DND-41 (cell line): ENCODE measurements at regions not wholly inside any gene's neighbourhood (a gene's known extent, or its start where the extent isn't known, plus 50 kb on each side); places are given as distances from the start of the nearest gene placed in this dataset.

ENCODE experiments used
- EZH2 ChIP-seq: IDR thresholded peaks from 3 replicates; pipeline ENCODE4 v1.6.1; 2012; ENCODE audit warnings: borderline replicate concordance, low read depth, mild to moderate bottlenecking, moderate library complexity, low read length, inconsistent platforms; ENCODE audit not compliant: severe bottlenecking
- TF ChIP-seq, protein P1 (sequence below): IDR thresholded peaks from 2 replicates; pipeline ENCODE4 v1.5.1; 2012; ENCODE audit warnings: borderline replicate concordance, low read length, moderate library complexity, mild to moderate bottlenecking; ENCODE audit not compliant: poor library complexity, severe bottlenecking; ENCODE audit errors: extremely low read depth

DNA sequence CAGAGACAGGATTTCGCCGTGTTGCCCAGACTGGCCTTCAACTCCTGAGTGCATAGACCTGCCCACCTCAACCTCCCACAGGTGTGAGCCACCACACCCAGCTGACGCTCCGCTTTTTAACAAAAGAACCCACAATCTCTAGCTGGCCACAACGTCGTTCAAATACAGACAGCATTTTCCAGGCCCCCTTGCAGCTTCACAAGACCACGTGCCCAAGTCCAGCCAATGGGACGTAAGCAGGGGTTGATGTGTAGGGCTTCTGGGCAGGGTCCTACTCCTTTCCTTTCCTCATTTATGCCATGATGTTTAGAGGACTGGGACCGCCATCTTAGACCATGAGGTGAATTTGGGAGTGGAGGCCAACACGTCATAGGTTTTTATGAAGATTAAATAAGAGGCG lies 81.0 kb downstream of the TFAP2C start:
- TF ChIP-seq, protein P1, sequence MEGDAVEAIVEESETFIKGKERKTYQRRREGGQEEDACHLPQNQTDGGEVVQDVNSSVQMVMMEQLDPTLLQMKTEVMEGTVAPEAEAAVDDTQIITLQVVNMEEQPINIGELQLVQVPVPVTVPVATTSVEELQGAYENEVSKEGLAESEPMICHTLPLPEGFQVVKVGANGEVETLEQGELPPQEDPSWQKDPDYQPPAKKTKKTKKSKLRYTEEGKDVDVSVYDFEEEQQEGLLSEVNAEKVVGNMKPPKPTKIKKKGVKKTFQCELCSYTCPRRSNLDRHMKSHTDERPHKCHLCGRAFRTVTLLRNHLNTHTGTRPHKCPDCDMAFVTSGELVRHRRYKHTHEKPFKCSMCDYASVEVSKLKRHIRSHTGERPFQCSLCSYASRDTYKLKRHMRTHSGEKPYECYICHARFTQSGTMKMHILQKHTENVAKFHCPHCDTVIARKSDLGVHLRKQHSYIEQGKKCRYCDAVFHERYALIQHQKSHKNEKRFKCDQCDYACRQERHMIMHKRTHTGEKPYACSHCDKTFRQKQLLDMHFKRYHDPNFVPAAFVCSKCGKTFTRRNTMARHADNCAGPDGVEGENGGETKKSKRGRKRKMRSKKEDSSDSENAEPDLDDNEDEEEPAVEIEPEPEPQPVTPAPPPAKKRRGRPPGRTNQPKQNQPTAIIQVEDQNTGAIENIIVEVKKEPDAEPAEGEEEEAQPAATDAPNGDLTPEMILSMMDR, result no peak
- no peak for TF ChIP-seq EZH2
